PC-9 (cell line): ENCODE measurements at regions not wholly inside any gene's neighbourhood (a gene's known extent, or its start where the extent isn't known, plus 50 kb on each side); places are given as distances from the start of the nearest gene placed in this dataset.

ENCODE experiments used
- CTCF ChIP-seq: fragments of 200-600 bp; sonication (generic); conservative IDR thresholded peaks from 2 replicates; pipeline ENCODE4 v1.6.1; 2017; ENCODE audit warnings: mixed run types, antibody characterized with exemption, mild to moderate bottlenecking, moderate library complexity
- EZH2 ChIP-seq: fragments of 200-600 bp; sonication (generic); IDR thresholded peaks from 2 replicates; pipeline ENCODE4 v1.8.0; 2017; ENCODE audit warnings: antibody characterized with exemption, low read depth

GRCh38 chr2:7861910-7862702 lies 819.8 kb upstream of the ID2 start:
- TF ChIP-seq CTCF, result no peak
- no peak for TF ChIP-seq EZH2
